Stimulated activated naive CD8-positive, alpha-beta T cell treated with anti-CD3 and anti-CD28 coated beads, Interleukin-15, Interleukin-2, amounts not matched to agents 100 ng/mL and 50 ng/mL, for 24 hours (primary cell): ENCODE measurements at regions not wholly inside any gene's neighbourhood (a gene's known extent, or its start where the extent isn't known, plus 50 kb on each side); places are given as distances from the start of the nearest gene placed in this dataset.

ENCODE experiments used
- H3K27ac Mint-ChIP-seq: one replicate; pipeline ENCODE4 v1.8.0; 2021; ENCODE audit warnings: mild to moderate bottlenecking, mixed read lengths
- H3K27me3 Mint-ChIP-seq: one replicate; pipeline ENCODE4 v1.8.0; 2021; ENCODE audit warnings: mixed read lengths
- H3K36me3 Mint-ChIP-seq: one replicate; pipeline ENCODE4 v1.8.0; 2021; ENCODE audit warnings: low read depth, mixed read lengths
- H3K4me1 Mint-ChIP-seq: one replicate; pipeline ENCODE4 v1.8.0; 2021; ENCODE audit warnings: low read depth, mixed read lengths
- H3K4me3 Mint-ChIP-seq: one replicate; pipeline ENCODE4 v1.8.0; 2021; ENCODE audit warnings: mild to moderate bottlenecking, mixed read lengths
- H3K9me3 Mint-ChIP-seq: one replicate; pipeline ENCODE4 v1.8.0; 2021; ENCODE audit warnings: mixed read lengths

DNA sequence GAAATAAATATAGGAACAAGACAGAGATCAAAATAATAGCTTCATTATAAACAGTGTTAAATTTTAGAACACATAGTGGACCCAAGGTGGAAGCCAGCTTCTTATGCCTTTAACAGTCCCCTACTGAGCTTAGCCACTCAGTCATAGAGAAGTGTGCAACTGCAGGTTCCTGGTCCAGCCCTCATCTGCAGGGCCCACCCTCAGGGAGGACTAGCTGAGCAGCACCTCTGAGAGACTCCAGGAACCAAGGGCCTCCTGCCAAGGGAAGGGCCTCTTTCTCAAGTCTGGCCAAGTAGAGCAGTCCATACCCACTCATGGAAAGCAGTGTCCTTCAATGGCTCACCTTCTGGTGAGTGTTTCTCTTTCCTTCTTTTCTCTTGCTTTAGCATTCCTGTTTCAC is 173.7 kb upstream of the PRPS1L1 start:
- Mint-ChIP-seq H3K27ac (no peak overlapping the region), H3K4me1 (peaks cover 16% of the 10 kb centered on the region), H3K36me3 (no peaks in the 10 kb centered on the region), H3K4me3 (no peak overlapping the region), H3K9me3 (no peaks in the 10 kb centered on the region), H3K27me3 (no peaks in the 10 kb centered on the region)

GRCh38 chr7:18202315-18203045 is 174.8 kb upstream of the PRPS1L1 start:
- H3K4me1 Mint-ChIP-seq = peaks cover 16% of the 10 kb centered on the region
- H3K36me3 Mint-ChIP-seq = no peaks in the 10 kb centered on the region
- H3K4me3 Mint-ChIP-seq = no peak overlapping the region
- H3K27me3 Mint-ChIP-seq = no peaks in the 10 kb centered on the region
- H3K27ac Mint-ChIP-seq = no peak overlapping the region
- H3K9me3 Mint-ChIP-seq = no peaks in the 10 kb centered on the region

DNA sequence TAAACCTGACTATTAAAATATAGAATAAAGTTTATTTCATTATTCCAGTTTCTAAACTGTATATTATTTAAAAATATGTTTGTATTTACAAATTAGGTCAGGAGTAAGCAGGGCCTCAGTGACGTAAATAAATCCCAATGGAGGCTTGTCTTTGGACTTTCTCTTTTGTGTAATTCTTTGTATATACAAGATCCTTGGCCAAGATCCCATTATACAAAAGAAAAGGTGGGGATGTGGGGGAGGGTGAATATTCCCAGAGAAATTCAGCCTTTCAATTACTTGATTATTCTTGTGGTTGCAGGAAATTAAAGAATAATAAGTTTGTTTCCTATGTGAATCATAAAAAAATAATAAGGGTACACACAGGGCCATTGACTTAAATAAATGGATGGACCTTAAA is 178.7 kb upstream of the PRPS1L1 start:
- no peaks in the 10 kb centered on the region for H3K36me3 Mint-ChIP-seq
- peaks cover 16% of the 10 kb centered on the region for H3K4me1 Mint-ChIP-seq
- H3K27me3 Mint-ChIP-seq = no peaks in the 10 kb centered on the region
- H3K9me3 Mint-ChIP-seq = no peaks in the 10 kb centered on the region
- H3K4me3 Mint-ChIP-seq = no peak overlapping the region
- H3K27ac Mint-ChIP-seq = no peak overlapping the region

- Mint-ChIP-seq H3K27ac (no peak overlapping the region), H3K27me3 (no peaks in the 10 kb centered on the region), H3K36me3 (no peaks in the 10 kb centered on the region), H3K4me1 (no peaks in the 10 kb centered on the region), H3K9me3 (no peaks in the 10 kb centered on the region), H3K4me3 (no peak overlapping the region)
Observed at GRCh38 chr7:18208921-18209320, 181.3 kb upstream of the PRPS1L1 start.

GRCh38 chr7:18210377-18210776 is 182.7 kb upstream of the PRPS1L1 start:
- Mint-ChIP-seq H3K36me3 (no peaks in the 10 kb centered on the region), H3K4me3 (no peak overlapping the region), H3K27ac (no peak overlapping the region), H3K4me1 (no peaks in the 10 kb centered on the region), H3K9me3 (no peaks in the 10 kb centered on the region), H3K27me3 (no peaks in the 10 kb centered on the region)

DNA sequence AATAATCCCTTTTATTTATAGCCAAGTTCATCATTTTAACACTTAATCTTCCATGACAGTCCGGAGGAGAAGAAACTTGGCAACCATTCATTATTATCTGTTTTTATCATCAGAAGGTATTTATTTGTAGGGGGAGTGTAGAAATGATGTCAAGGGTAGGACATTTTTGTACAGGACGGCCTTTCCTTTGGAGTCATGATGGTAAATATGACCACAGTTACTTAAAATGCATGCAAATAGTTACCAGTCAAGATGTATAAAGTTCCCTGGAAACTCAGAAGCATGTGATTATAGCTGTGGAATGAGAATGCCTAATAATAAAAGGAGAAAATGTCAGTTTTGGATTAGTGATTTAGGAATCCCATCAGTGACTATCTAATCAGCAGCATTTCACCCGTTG is 183.1 kb upstream of the PRPS1L1 start:
- no peaks in the 10 kb centered on the region for H3K4me1 Mint-ChIP-seq
- H3K27ac Mint-ChIP-seq = no peak overlapping the region
- no peaks in the 10 kb centered on the region for H3K9me3 Mint-ChIP-seq
- H3K27me3 Mint-ChIP-seq = no peaks in the 10 kb centered on the region
- no peaks in the 10 kb centered on the region for H3K36me3 Mint-ChIP-seq
- no peak overlapping the region for H3K4me3 Mint-ChIP-seq

DNA sequence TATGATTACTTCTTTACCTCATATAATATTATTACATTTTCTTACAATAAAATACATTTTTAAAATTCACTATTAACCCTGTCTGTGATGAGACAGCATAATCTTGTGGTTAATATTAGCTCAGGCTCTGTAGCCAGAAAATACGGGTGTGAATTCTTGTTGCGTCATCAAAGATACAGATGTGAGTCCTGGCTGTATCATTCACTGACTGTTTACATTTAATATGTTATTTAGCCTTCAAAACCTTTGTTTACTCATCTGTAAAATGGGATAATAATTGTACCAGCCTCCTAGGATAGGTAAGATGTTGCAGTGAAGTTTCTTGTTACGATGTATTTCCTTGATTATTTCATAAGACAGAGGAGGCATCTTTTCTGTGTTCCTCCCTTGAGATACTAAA is 184.7 kb upstream of the PRPS1L1 start:
- no peak overlapping the region for H3K27ac Mint-ChIP-seq
- H3K36me3 Mint-ChIP-seq = no peaks in the 10 kb centered on the region
- H3K4me1 Mint-ChIP-seq = no peaks in the 10 kb centered on the region
- no peak overlapping the region for H3K4me3 Mint-ChIP-seq
- no peaks in the 10 kb centered on the region for H3K9me3 Mint-ChIP-seq
- H3K27me3 Mint-ChIP-seq = no peaks in the 10 kb centered on the region

DNA sequence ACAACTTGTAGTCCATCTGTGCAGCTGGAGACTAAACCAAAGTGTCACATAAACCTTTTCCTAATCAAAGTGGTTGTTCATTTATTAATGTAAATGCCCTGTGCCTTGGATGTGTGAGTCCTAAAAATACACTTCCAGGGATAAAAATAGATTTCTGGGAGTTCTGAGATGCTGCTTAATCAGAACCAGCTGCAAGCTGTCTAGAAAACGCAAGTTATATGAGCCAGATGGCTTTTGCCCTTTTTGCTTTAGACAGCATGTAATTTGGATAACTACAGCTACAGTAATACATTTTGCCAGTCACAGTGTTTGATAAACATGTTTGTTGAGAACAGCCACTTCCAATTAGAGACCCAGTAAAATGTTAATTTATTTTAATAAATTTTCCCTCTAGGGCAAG is 185.1 kb upstream of the PRPS1L1 start:
- Mint-ChIP-seq H3K36me3 (no peaks in the 10 kb centered on the region), H3K27me3 (no peaks in the 10 kb centered on the region), H3K4me3 (no peak overlapping the region), H3K27ac (no peak overlapping the region), H3K9me3 (no peaks in the 10 kb centered on the region), H3K4me1 (no peaks in the 10 kb centered on the region)

GRCh38 chr7:18213652-18214051 is 186.0 kb upstream of the PRPS1L1 start:
- Mint-ChIP-seq H3K4me1 (no peaks in the 10 kb centered on the region), H3K9me3 (no peaks in the 10 kb centered on the region), H3K4me3 (no peak overlapping the region), H3K27me3 (no peaks in the 10 kb centered on the region), H3K27ac (no peak overlapping the region), H3K36me3 (no peaks in the 10 kb centered on the region)

- Mint-ChIP-seq H3K4me3 (no peak overlapping the region), H3K9me3 (no peaks in the 10 kb centered on the region), H3K36me3 (no peaks in the 10 kb centered on the region), H3K27me3 (no peaks in the 10 kb centered on the region), H3K27ac (no peak overlapping the region), H3K4me1 (no peaks in the 10 kb centered on the region)
Observed at GRCh38 chr7:18216270-18216669, 188.6 kb upstream of the PRPS1L1 start.

- H3K4me3 Mint-ChIP-seq = no peak overlapping the region
- H3K36me3 Mint-ChIP-seq = no peaks in the 10 kb centered on the region
- no peaks in the 10 kb centered on the region for H3K9me3 Mint-ChIP-seq
- H3K27ac Mint-ChIP-seq = no peak overlapping the region
- H3K27me3 Mint-ChIP-seq = no peaks in the 10 kb centered on the region
- H3K4me1 Mint-ChIP-seq = peaks cover 6% of the 10 kb centered on the region
Observed at GRCh38 chr7:18221377-18222293, 194.0 kb upstream of the PRPS1L1 start.

DNA sequence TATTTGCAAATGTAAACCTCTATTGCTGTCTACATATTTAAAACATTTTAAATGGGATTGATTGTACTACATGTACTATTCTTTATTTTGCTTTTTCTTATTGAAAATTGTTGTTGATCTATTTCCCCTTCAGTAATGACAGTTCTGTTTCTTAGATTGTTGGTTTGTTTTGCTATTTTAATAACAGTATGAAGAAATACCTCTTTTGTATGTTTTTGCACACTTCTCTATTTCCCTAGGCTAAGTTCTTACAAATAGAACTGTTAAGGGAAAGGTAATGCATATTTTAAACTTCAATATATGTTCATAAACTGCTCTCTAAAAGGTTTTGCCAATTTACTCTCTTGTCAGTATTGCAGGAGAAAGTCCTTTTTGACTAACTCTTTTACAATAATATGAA is 195.0 kb upstream of the PRPS1L1 start:
- Mint-ChIP-seq H3K36me3 (no peaks in the 10 kb centered on the region), H3K27me3 (no peaks in the 10 kb centered on the region), H3K4me3 (no peak overlapping the region), H3K4me1 (peaks cover 6% of the 10 kb centered on the region), H3K27ac (no peak overlapping the region), H3K9me3 (no peaks in the 10 kb centered on the region)

GRCh38 chr7:18224138-18224537 is 196.5 kb upstream of the PRPS1L1 start:
- no peaks in the 10 kb centered on the region for H3K36me3 Mint-ChIP-seq
- H3K9me3 Mint-ChIP-seq = no peaks in the 10 kb centered on the region
- no peak overlapping the region for H3K4me3 Mint-ChIP-seq
- peaks cover 6% of the 10 kb centered on the region for H3K4me1 Mint-ChIP-seq
- no peaks in the 10 kb centered on the region for H3K27me3 Mint-ChIP-seq
- H3K27ac Mint-ChIP-seq = no peak overlapping the region

GRCh38 chr7:18225067-18225466 is 197.4 kb upstream of the PRPS1L1 start:
- peak overlapping the region; percentile 28 for H3K27ac Mint-ChIP-seq
- H3K36me3 Mint-ChIP-seq = no peaks in the 10 kb centered on the region
- H3K4me1 Mint-ChIP-seq = peaks cover 6% of the 10 kb centered on the region
- no peaks in the 10 kb centered on the region for H3K9me3 Mint-ChIP-seq
- no peak overlapping the region for H3K4me3 Mint-ChIP-seq
- no peaks in the 10 kb centered on the region for H3K27me3 Mint-ChIP-seq

DNA sequence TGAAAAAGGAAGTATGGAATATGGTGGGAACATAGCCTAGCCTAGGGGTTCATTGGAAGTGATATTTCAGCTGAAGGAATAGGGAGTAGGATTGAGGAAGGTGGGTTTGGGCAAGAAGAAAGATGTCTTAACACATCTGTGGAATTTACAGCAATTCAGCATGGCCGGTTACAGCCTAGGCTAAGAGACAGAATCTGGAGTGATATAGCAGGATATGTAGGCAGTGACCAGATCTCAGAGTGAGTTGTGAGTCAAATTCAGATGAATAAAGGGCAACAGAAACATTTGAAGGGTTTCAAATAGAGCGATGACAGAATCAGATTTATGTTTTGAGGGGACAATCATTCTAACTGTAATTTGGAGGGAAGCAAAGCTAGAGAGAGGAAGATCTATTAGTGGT is 199.0 kb upstream of the PRPS1L1 start:
- Mint-ChIP-seq H3K4me1 (peaks cover 6% of the 10 kb centered on the region), H3K36me3 (no peaks in the 10 kb centered on the region), H3K27me3 (no peaks in the 10 kb centered on the region), H3K27ac (peak overlapping the region; percentile 2), H3K4me3 (no peak overlapping the region), H3K9me3 (no peaks in the 10 kb centered on the region)
